ENCODE measurements at regions not wholly inside any gene's neighbourhood (a gene's known extent, or its start where the extent isn't known, plus 50 kb on each side); places are given as distances from the start of the nearest gene placed in this dataset.

DNA sequence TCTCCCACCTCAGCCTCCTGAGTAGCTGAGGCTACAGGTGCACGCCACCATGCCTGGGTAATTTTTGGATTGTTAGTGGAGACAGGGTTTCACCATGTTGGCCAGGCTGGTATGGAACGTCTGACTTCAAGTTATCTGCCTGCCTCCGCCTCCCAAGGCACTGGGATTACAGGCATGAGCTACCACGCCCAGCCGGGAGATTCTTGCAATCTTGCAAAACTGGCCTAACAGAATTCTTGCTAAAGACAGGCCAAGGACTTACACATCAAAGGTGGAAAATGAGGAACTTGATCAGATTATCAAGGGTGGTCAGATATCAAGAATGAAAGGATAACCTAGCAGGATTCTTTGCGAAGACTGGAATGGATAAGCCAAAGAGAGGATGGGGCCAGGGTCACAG is 98.3 kb upstream of the TIAM1 start:
- Histone ChIP-seq H3K27ac (no peak overlapping the region), H3K36me3 (no peaks in the 10 kb centered on the region), H3K4me3 (ENCODE audit: low read depth in 1 of 2, low read length in 1 of 2) (no peak overlapping the region), H3K27me3 (peaks cover 18% of the 10 kb centered on the region), H3K4me1 (ENCODE audit: control insufficient read depth in 1 of 2, insufficient read depth in 1 of 2, low read depth in 1 of 2, low read length in 1 of 2) (no peaks in the 10 kb centered on the region), H3K9me3 (no peaks in the 10 kb centered on the region)
- TF ChIP-seq, protein P1, sequence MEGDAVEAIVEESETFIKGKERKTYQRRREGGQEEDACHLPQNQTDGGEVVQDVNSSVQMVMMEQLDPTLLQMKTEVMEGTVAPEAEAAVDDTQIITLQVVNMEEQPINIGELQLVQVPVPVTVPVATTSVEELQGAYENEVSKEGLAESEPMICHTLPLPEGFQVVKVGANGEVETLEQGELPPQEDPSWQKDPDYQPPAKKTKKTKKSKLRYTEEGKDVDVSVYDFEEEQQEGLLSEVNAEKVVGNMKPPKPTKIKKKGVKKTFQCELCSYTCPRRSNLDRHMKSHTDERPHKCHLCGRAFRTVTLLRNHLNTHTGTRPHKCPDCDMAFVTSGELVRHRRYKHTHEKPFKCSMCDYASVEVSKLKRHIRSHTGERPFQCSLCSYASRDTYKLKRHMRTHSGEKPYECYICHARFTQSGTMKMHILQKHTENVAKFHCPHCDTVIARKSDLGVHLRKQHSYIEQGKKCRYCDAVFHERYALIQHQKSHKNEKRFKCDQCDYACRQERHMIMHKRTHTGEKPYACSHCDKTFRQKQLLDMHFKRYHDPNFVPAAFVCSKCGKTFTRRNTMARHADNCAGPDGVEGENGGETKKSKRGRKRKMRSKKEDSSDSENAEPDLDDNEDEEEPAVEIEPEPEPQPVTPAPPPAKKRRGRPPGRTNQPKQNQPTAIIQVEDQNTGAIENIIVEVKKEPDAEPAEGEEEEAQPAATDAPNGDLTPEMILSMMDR (IDR thresholded peaks at IDR 0.05), result no peak

GRCh38 chr21:31429506-31429905 is 85.4 kb upstream of the TIAM1 start:
- TF ChIP-seq, protein P1 (IDR thresholded peaks at IDR 0.05), result no peak
- H3K4me1 ChIP-seq (ENCODE audit: control insufficient read depth in 1 of 2, insufficient read depth in 1 of 2, low read depth in 1 of 2, low read length in 1 of 2), result no peaks in the 10 kb centered on the region
- no peak overlapping the region for H3K4me3 ChIP-seq (ENCODE audit: low read depth in 1 of 2, low read length in 1 of 2)
- no peaks in the 10 kb centered on the region for H3K27me3 ChIP-seq
- H3K27ac ChIP-seq, result no peak overlapping the region
- H3K36me3 ChIP-seq, result no peaks in the 10 kb centered on the region
- no peaks in the 10 kb centered on the region for H3K9me3 ChIP-seq

- TF ChIP-seq, protein P1 (IDR thresholded peaks at IDR 0.05), result no peak
- H3K9me3 ChIP-seq, result no peaks in the 10 kb centered on the region
- H3K4me1 ChIP-seq (ENCODE audit: control insufficient read depth in 1 of 2, insufficient read depth in 1 of 2, low read depth in 1 of 2, low read length in 1 of 2), result no peaks in the 10 kb centered on the region
Measured at GRCh38 chr21:31426235-31426797, 82.3 kb upstream of the TIAM1 start.

DNA sequence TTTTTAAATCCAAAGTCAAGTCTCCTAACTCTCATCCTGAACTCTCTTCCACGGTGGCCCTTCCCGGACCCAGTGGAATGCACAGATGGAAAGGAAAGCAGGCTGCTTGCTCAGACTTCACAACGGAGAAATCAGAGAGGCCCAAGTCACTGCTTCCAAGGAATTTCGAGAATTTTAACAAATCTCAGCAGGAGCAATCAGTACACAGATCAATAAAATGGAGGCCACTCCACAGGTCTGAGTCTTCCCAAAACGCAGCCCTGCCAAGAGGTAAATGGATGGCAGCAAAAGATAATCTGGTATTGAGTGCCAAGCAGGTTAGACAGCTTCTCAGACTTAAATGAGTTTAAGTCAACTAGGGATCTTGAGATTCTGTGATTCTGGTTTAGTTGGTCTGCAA is 81.1 kb upstream of the TIAM1 start:
- Histone ChIP-seq H3K27ac (no peak overlapping the region), H3K36me3 (no peaks in the 10 kb centered on the region), H3K9me3 (no peaks in the 10 kb centered on the region), H3K4me3 (ENCODE audit: low read depth in 1 of 2, low read length in 1 of 2) (no peak overlapping the region), H3K4me1 (ENCODE audit: control insufficient read depth in 1 of 2, insufficient read depth in 1 of 2, low read depth in 1 of 2, low read length in 1 of 2) (no peaks in the 10 kb centered on the region), H3K27me3 (no peaks in the 10 kb centered on the region)
- TF ChIP-seq, protein P1 (IDR thresholded peaks at IDR 0.05), result no peak

More at GRCh38 chr21:31426235-31426797, 82.3 kb upstream of the TIAM1 start:
- H3K4me3 ChIP-seq (ENCODE audit: low read depth in 1 of 2, low read length in 1 of 2), result no peak overlapping the region
- H3K27me3 ChIP-seq, result no peaks in the 10 kb centered on the region
- H3K36me3 ChIP-seq, result no peaks in the 10 kb centered on the region
- H3K27ac ChIP-seq, result no peak overlapping the region

DNA sequence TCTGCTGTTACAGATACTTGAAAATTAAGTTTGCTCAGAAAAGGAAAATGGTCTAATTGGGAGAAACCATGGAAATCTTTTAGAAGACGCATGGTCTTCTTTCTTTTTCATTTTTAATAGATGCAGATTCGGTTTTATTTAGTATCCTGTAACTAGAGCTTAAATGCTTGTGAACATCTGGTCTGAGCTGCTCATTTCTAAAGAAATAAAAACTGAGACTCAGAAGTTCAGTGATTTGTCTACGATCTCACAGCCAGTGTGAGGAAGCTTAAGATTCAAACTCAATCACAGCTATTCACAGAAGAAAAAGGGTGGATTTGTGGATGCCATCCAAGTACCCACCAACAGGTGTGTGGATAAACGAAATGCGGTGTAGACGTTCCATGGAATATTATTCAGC is 80.0 kb upstream of the TIAM1 start:
- H3K9me3 ChIP-seq, result no peaks in the 10 kb centered on the region

More for the DNA sequence above, 80.0 kb upstream of the TIAM1 start:
- no peaks in the 10 kb centered on the region for H3K4me1 ChIP-seq (ENCODE audit: control insufficient read depth in 1 of 2, insufficient read depth in 1 of 2, low read depth in 1 of 2, low read length in 1 of 2)
- H3K4me3 ChIP-seq (ENCODE audit: low read depth in 1 of 2, low read length in 1 of 2), result no peak overlapping the region
- no peaks in the 10 kb centered on the region for H3K27me3 ChIP-seq
- H3K36me3 ChIP-seq, result no peaks in the 10 kb centered on the region
- TF ChIP-seq, protein P1 (IDR thresholded peaks at IDR 0.05), result no peak
- H3K27ac ChIP-seq, result no peak overlapping the region
